ENCODE measurements at regions not wholly inside any gene's neighbourhood (a gene's known extent, or its start where the extent isn't known, plus 50 kb on each side); places are given as distances from the start of the nearest gene placed in this dataset.

GRCh38 chr2:35081001-35081621, 1274.5 kb upstream of the CRIM1 start:
- POLR2A ChIA-PET (ENCODE audit: unreplicated experiment): no interaction called here
- H3K27ac ChIP-seq: no peak overlapping the region
- no peak overlapping the region for H2AFZ ChIP-seq
- DNase-seq: no peak
- no peaks in the 10 kb centered on the region for H3K36me3 ChIP-seq (ENCODE audit: low read depth)
- no peaks in the 10 kb centered on the region for H3F3A ChIP-seq (ENCODE audit: insufficient read depth, low read depth)
- no peaks in the 10 kb centered on the region for H4K20me1 ChIP-seq (ENCODE audit: insufficient read depth)
- no peaks in the 10 kb centered on the region for H3K27me3 ChIP-seq (ENCODE audit: insufficient read depth, low read depth)
- no TSS peak for BruUV-seq (replicated peaks)
- H3K4me2 ChIP-seq: no peak overlapping the region
- H3K4me1 ChIP-seq (replicated peaks; ENCODE audit: insufficient read depth): no peaks in the 10 kb centered on the region
- H3K79me2 ChIP-seq (ENCODE audit: low read depth): no peaks in the 10 kb centered on the region
- CTCF ChIA-PET: no interaction called here
- no peaks in the 10 kb centered on the region for H3K9me2 ChIP-seq (ENCODE audit: insufficient read depth)
- intact Hi-C loops (cut with micrococcal nuclease; ENCODE audit: unreplicated experiment): no loop called here
- no peak overlapping the region for H3K4me3 ChIP-seq
- H3K9me3 ChIP-seq (ENCODE audit: insufficient read depth, low read depth): no peaks in the 10 kb centered on the region
- TF ChIP-seq EZH2 (IDR thresholded peaks at IDR 0.05; ENCODE audit: low read depth) (no peak), CTCF (conservative IDR thresholded peaks at IDR 0.05) (no peak)

DNA sequence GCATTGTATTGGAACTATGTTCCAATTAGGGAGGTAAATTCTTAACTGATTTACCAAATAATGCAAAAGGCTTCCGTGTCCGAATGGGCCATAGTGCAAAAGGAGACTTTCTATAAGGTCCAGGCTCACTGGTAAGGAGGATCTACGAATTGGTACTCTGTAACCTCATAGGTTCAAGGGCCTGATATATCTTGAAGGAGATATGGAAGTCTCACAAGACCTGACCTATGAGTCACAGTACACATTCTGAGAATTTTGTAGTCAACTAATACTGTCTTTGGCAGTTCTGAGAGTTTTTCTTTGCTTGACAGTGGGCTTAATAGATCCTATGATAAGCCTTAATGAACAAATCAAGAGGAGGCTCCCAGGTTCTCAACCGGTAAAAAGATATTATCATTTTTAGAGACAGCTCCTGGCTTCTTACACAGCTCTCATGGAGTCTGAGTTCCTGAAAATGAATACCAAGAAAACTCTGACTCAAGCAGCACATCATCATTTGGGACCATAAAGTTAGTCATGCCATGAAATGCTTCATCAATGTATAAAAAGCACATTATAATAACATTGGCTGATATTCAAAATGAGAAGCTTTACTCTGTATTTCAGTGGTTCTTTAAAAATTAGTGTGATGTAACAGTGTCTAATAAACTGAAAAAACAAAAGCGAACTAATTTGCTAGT, 1275.2 kb upstream of the CRIM1 start:
- no peak for DNase-seq
- Histone ChIP-seq H3K9me2 (ENCODE audit: insufficient read depth) (no peaks in the 10 kb centered on the region), H3F3A (ENCODE audit: insufficient read depth, low read depth) (no peaks in the 10 kb centered on the region), H2AFZ (no peak overlapping the region), H3K27ac (no peak overlapping the region), H3K79me2 (ENCODE audit: low read depth) (no peaks in the 10 kb centered on the region), H3K9me3 (ENCODE audit: insufficient read depth, low read depth) (no peaks in the 10 kb centered on the region), H4K20me1 (ENCODE audit: insufficient read depth) (no peaks in the 10 kb centered on the region), H3K36me3 (ENCODE audit: low read depth) (no peaks in the 10 kb centered on the region), H3K4me3 (no peak overlapping the region), H3K27me3 (ENCODE audit: insufficient read depth, low read depth) (no peaks in the 10 kb centered on the region), H3K4me1 (replicated peaks; ENCODE audit: insufficient read depth) (no peaks in the 10 kb centered on the region), H3K4me2 (no peak overlapping the region)
- TF ChIP-seq EZH2 (IDR thresholded peaks at IDR 0.05; ENCODE audit: low read depth) (no peak), CTCF (conservative IDR thresholded peaks at IDR 0.05) (no peak)
- ChIA-PET CTCF (no interaction called here), POLR2A (ENCODE audit: unreplicated experiment) (no interaction called here)
- no TSS peak for BruUV-seq (replicated peaks)
- intact Hi-C loops (cut with micrococcal nuclease; ENCODE audit: unreplicated experiment): no loop called here

DNA sequence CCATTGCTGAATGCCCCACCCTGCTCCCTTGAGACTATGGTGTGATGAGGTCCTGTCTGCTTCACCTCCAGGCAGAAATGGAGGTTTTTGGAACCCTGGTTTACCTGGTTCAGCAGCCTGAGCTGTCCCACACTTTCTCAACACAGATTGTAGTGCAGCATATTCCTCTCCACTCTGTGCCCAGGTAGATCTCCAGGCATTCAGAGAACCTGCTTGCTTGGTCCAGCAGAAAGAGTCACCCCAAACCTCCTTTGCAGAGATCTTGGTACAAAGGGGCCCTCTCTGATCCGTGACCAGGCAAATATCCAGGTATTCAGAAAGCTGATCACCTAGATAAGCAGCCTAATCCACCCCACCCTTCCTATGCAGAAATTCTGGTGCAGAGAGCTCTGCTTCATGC, 1288.2 kb upstream of the CRIM1 start:
- intact Hi-C loops (cut with micrococcal nuclease; ENCODE audit: unreplicated experiment): no loop called here
- BruUV-seq (replicated peaks): no TSS peak
- H2AFZ ChIP-seq: no peak overlapping the region
- CTCF ChIA-PET: no interaction called here
- no peak overlapping the region for H3K27ac ChIP-seq
- H3K9me3 ChIP-seq (ENCODE audit: insufficient read depth, low read depth): no peaks in the 10 kb centered on the region
- no peak for DNase-seq
- no peaks in the 10 kb centered on the region for H3F3A ChIP-seq (ENCODE audit: insufficient read depth, low read depth)
- no peaks in the 10 kb centered on the region for H3K4me1 ChIP-seq (replicated peaks; ENCODE audit: insufficient read depth)
- H3K79me2 ChIP-seq (ENCODE audit: low read depth): no peaks in the 10 kb centered on the region
- POLR2A ChIA-PET (ENCODE audit: unreplicated experiment): no interaction called here
- no peak overlapping the region for H3K4me2 ChIP-seq
- H3K36me3 ChIP-seq (ENCODE audit: low read depth): no peaks in the 10 kb centered on the region
- H3K4me3 ChIP-seq: no peak overlapping the region
- H4K20me1 ChIP-seq (ENCODE audit: insufficient read depth): no peaks in the 10 kb centered on the region
- H3K27me3 ChIP-seq (ENCODE audit: insufficient read depth, low read depth): no peaks in the 10 kb centered on the region
- TF ChIP-seq CTCF (conservative IDR thresholded peaks at IDR 0.05) (no peak), EZH2 (IDR thresholded peaks at IDR 0.05; ENCODE audit: low read depth) (no peak)
- no peaks in the 10 kb centered on the region for H3K9me2 ChIP-seq (ENCODE audit: insufficient read depth)

All from PC-9 (cell line).